ENCODE measurements at regions not wholly inside any gene's neighbourhood (a gene's known extent, or its start where the extent isn't known, plus 50 kb on each side); places are given as distances from the start of the nearest gene placed in this dataset.

DNA sequence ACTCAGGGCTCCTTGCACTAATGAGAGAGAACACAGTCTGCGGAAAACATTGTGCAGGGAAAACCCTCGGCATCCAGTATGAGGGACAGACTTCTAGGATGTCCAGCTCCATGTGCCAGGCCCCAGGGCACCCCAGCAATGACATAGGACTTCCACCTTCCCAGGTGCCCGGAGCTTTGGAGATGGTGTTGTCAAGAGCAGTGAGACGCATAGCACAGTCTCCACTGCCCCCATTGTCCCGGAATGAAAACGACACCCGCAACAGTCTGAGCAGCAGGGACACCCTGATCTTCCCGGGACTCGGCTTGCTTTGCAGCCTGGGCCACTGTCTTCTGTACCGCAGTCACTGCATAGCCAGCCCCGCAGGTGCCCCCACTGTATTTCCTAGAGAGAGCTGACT, 339.2 kb upstream of the ADARB2 start:
- TF ChIP-seq, protein P1, sequence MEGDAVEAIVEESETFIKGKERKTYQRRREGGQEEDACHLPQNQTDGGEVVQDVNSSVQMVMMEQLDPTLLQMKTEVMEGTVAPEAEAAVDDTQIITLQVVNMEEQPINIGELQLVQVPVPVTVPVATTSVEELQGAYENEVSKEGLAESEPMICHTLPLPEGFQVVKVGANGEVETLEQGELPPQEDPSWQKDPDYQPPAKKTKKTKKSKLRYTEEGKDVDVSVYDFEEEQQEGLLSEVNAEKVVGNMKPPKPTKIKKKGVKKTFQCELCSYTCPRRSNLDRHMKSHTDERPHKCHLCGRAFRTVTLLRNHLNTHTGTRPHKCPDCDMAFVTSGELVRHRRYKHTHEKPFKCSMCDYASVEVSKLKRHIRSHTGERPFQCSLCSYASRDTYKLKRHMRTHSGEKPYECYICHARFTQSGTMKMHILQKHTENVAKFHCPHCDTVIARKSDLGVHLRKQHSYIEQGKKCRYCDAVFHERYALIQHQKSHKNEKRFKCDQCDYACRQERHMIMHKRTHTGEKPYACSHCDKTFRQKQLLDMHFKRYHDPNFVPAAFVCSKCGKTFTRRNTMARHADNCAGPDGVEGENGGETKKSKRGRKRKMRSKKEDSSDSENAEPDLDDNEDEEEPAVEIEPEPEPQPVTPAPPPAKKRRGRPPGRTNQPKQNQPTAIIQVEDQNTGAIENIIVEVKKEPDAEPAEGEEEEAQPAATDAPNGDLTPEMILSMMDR (IDR thresholded peaks at IDR 0.05): no peak
- TF ChIP-seq POLR2A (IDR thresholded peaks at IDR 0.05): no peak
